Dendritic cell treated with granulocyte-macrophage colony-stimulating factor and Interleukin-4, amounts not matched to agents 40 ng/mL and 50 ng/mL, for 4 days (primary cell): ENCODE measurements at regions not wholly inside any gene's neighbourhood (a gene's known extent, or its start where the extent isn't known, plus 50 kb on each side); places are given as distances from the start of the nearest gene placed in this dataset.

Source experiments
- H3K27ac Mint-ChIP-seq: one replicate; pipeline ENCODE4 v1.8.0; 2022; ENCODE audit warnings: mild to moderate bottlenecking, mixed read lengths
- H3K27me3 Mint-ChIP-seq: one replicate; pipeline ENCODE4 v1.8.0; 2022; ENCODE audit warnings: mild to moderate bottlenecking, mixed read lengths
- H3K36me3 Mint-ChIP-seq: one replicate; pipeline ENCODE4 v1.8.0; 2022; ENCODE audit warnings: low read depth, mixed read lengths
- H3K4me1 Mint-ChIP-seq: one replicate; pipeline ENCODE4 v1.8.0; 2022; ENCODE audit warnings: low read depth, mixed read lengths
- H3K4me3 Mint-ChIP-seq: one replicate; pipeline ENCODE4 v1.8.0; 2022; ENCODE audit warnings: mild to moderate bottlenecking, moderate library complexity, mixed read lengths
- H3K9me3 Mint-ChIP-seq: one replicate; pipeline ENCODE4 v1.8.0; 2022; ENCODE audit warnings: mixed read lengths
- intact Hi-C: fragments of 100-400 bp; cut with micrococcal nuclease; formaldehyde crosslinking; loops from one replicate; pipeline ENCODE4 v1.15.0; 2022

DNA sequence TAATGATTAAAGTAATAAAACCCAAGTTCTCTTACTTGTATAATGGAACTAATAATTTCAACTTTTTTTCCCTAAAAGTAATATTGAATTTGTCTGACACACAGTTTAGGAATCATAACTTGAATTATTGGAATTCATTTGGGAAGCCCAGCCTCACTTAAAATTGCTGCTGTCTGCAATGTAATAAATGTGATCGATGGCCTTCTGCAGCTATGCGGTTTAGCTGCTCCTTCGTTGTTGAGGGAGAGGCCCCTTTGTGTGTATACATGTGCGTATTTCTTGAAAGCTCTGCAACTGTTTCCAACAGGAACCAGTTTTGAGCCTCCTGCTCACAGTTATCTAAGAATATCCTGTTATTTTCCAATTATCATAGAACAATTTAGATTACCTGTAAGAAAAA is 152.5 kb downstream of the AKR1D1 start:
- peaks cover 12% of the 10 kb centered on the region for H3K4me1 Mint-ChIP-seq
- no peak overlapping the region for H3K27ac Mint-ChIP-seq
- no peak overlapping the region for H3K4me3 Mint-ChIP-seq
- intact Hi-C loops: no loop called here
- no peaks in the 10 kb centered on the region for H3K27me3 Mint-ChIP-seq
- peaks cover 2% of the 10 kb centered on the region for H3K9me3 Mint-ChIP-seq
- H3K36me3 Mint-ChIP-seq: no peaks in the 10 kb centered on the region

DNA sequence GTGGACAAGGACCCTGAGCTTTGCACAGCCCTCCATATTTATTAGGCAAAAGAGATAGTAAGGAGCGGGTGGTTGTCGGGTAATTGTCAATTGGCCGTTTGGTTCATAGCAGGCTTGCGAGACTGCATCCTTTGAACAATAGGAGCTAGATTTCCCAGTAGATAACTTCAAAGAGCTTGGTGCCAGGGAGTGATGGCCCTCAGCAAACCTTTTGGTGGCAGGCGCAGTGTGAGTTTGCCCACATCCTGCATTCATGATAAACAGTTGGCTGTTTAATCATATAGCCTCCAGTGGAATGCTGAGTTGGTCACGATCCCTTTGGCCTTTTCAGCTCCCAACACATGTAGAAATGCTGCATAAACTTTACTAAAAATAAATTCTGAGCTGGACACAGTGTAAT is 156.9 kb downstream of the AKR1D1 start:
- Mint-ChIP-seq H3K27ac (no peak overlapping the region), H3K27me3 (no peaks in the 10 kb centered on the region), H3K9me3 (peaks cover 15% of the 10 kb centered on the region), H3K4me3 (no peak overlapping the region), H3K36me3 (no peaks in the 10 kb centered on the region), H3K4me1 (peaks cover 13% of the 10 kb centered on the region)
- intact Hi-C loops: no loop called here

DNA sequence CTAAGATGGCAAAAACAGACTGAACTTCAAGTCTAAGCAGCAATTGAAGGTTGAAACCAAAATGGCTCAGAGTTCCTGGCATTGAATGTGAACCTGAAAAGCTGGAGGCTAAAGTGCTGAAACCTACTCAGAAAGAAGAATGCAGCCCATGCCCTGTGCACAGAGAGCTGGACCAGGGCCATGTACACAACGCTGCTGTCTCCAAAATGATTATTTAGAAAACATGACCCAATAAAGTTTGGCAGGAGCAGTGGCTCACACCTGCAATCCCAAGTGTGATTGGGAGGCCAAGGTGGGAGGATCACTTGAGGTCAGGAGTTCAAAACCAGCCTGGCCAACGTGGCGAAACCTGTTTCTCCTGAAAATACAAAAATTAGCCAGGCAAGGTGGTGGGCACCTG is 158.9 kb downstream of the AKR1D1 start:
- peaks cover 25% of the 10 kb centered on the region for H3K9me3 Mint-ChIP-seq
- no peak overlapping the region for H3K4me3 Mint-ChIP-seq
- peaks cover 12% of the 10 kb centered on the region for H3K4me1 Mint-ChIP-seq
- intact Hi-C loops: no loop called here
- peaks cover 6% of the 10 kb centered on the region for H3K36me3 Mint-ChIP-seq
- no peak overlapping the region for H3K27ac Mint-ChIP-seq
- no peaks in the 10 kb centered on the region for H3K27me3 Mint-ChIP-seq

DNA sequence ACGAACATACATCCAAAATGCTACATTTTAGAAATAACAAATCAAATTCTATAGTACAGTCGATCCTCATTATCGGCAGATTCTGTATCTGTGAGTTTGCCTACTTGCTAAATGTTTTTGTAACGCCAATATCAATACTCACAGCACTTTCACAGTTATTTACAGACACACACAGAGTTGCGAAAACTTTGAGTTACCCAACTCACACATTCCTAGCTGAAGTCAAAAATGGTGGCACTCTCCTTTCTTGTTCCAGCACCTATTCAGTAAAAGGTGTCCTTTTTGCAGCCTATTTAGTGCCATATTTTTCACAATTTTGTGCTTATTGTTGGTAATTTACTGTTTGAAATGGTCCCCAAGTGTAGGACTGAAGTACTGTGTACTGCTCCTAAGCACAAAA is 161.7 kb downstream of the AKR1D1 start:
- no peak overlapping the region for H3K27ac Mint-ChIP-seq

DNA sequence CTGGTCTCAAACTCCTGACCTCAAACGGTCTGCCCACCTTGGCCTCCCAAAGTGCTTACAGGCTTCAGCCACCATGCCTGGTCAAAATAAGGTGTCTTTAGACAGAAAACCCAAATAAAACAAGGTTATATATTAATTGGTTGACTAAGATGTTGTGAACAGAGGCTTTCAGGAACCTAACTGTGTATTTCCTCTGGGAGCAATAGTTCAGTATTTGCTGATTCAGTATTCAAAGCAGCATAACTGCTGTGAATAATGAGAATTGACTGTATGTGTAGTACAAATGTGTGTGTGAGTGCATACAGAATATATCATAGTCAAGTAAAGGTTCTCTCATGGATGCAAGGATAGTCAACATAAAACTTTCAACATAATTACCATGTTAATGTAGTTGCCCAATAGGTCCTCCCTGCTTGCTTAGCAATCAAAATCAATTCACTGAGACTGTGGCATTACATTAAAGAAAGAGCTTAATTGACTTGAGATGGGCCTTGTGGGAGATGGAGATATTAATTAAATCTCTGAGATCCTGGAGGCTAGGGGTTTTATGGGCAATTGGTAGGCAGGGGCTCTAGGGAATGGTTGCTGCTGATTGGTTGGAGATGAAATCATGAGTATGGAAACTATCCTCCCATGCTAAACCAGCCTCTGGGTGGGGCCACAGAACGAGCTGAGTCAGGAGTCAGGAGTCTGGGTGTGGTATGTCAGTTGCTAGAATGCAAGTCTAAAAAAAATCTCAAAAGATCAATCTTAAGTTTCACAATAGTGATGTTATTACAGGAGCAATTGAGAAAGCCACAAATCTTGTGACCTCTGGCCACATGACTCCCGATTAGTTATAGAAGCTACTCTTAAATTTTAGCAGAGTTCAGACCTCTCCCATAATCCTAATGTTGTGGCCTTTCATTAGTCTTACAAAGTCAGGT is 162.7 kb downstream of the AKR1D1 start:
- Mint-ChIP-seq H3K27ac (no peak overlapping the region), H3K27me3 (no peaks in the 10 kb centered on the region), H3K9me3 (peaks cover 25% of the 10 kb centered on the region), H3K4me3 (no peak overlapping the region), H3K4me1 (peaks cover 18% of the 10 kb centered on the region), H3K36me3 (peaks cover 6% of the 10 kb centered on the region)
- intact Hi-C loops: no loop called here

More for the DNA sequence above, 161.7 kb downstream of the AKR1D1 start:
- H3K4me3 Mint-ChIP-seq: no peak overlapping the region
- H3K4me1 Mint-ChIP-seq: peaks cover 12% of the 10 kb centered on the region
- H3K36me3 Mint-ChIP-seq: peaks cover 6% of the 10 kb centered on the region
- no peaks in the 10 kb centered on the region for H3K27me3 Mint-ChIP-seq
- intact Hi-C loops: no loop called here
- H3K9me3 Mint-ChIP-seq: peaks cover 25% of the 10 kb centered on the region

DNA sequence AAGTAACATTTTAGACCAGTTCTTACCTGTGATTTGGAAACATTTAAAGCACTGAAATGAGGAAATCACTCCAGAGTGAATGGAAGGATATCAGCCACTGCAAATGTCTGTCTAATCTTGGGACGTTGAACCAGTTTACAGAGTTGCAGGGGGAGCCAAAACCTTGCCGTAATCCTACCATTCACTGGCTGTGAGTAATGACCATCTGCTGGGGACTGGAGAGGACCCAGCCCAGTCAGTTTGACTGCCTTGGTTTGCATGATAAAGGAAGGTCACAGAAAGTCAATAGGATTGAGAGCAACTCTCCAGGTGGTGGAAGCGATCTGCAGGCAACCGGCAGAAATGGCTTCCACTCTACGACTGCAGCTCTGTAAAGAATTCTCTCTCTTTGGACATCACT is 167.2 kb downstream of the AKR1D1 start:
- H3K4me1 Mint-ChIP-seq: peaks cover 38% of the 10 kb centered on the region
- H3K27ac Mint-ChIP-seq: no peak overlapping the region
- H3K36me3 Mint-ChIP-seq: peaks cover 13% of the 10 kb centered on the region
- peaks cover 21% of the 10 kb centered on the region for H3K9me3 Mint-ChIP-seq
- H3K27me3 Mint-ChIP-seq: no peaks in the 10 kb centered on the region
- no peak overlapping the region for H3K4me3 Mint-ChIP-seq
- intact Hi-C loops: no loop called here

DNA sequence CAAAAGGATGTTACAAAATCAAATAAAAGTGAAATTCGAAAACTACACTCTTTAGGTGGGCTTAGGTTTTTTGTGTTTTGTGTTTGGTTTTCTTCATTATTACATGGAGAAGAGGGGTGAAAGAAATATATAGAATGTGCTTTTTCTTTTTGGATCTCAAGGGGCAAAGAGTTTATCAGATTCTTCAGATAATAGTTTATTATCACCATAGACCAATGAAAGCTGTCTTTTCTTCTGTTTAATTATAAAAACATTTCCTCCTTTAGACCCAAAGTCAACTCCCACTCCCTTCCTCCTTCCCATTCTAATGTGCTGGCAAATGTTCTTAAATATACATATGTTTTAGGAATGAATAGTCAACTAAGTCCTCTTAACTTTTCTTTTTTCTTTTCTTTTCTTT is 167.6 kb downstream of the AKR1D1 start:
- intact Hi-C loops: no loop called here
- peaks cover 13% of the 10 kb centered on the region for H3K36me3 Mint-ChIP-seq

DNA sequence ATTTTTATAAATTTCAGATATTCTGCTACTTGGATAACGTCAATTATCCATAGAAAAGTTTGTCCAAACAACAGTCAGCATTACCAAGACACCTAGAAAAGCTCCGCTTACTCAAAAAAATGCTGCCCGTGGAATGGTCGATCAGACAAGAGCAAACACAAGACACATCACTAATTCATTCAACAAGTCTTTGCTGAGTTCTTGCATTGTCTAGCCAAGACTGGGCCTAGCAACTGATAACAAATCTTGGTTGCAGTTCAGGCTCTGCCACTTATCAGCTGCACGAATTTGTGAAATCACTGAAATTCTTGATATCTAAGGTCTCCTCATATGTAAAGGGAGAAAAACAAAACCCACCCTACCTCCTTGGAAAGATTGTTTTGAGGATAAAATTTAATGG is 168.3 kb downstream of the AKR1D1 start:
- no peaks in the 10 kb centered on the region for H3K27me3 Mint-ChIP-seq
- no peak overlapping the region for H3K27ac Mint-ChIP-seq
- H3K4me1 Mint-ChIP-seq: peaks cover 32% of the 10 kb centered on the region
- intact Hi-C loops: no loop called here
- peaks cover 7% of the 10 kb centered on the region for H3K36me3 Mint-ChIP-seq
- H3K4me3 Mint-ChIP-seq: no peak overlapping the region
- peaks cover 13% of the 10 kb centered on the region for H3K9me3 Mint-ChIP-seq

More for the DNA sequence above, 167.6 kb downstream of the AKR1D1 start:
- Mint-ChIP-seq H3K9me3 (peaks cover 20% of the 10 kb centered on the region), H3K27me3 (no peaks in the 10 kb centered on the region), H3K4me3 (no peak overlapping the region), H3K4me1 (peaks cover 38% of the 10 kb centered on the region), H3K27ac (no peak overlapping the region)

DNA sequence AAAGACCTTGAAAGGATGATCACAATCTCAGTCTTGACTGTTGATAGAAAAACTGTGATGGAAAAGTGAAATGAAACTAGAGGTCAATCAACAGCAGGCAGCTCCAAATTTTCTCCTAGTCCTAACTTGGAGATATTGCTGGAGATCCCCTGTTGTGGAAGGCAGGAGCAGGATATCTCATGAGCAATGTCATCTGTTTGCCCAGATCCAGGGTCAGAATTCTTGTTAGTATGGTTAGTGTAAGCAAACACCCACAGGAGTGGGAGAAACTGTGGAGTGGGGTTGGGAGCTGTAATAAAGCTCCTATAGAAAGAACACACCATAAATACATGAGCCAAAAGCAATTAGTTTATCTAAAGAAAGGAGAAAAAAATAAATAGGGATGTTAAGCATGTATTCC is 169.0 kb downstream of the AKR1D1 start:
- Mint-ChIP-seq H3K4me3 (no peak overlapping the region), H3K27me3 (no peaks in the 10 kb centered on the region), H3K27ac (no peak overlapping the region), H3K4me1 (peaks cover 32% of the 10 kb centered on the region), H3K36me3 (peaks cover 7% of the 10 kb centered on the region), H3K9me3 (peaks cover 13% of the 10 kb centered on the region)
- intact Hi-C loops: no loop called here

DNA sequence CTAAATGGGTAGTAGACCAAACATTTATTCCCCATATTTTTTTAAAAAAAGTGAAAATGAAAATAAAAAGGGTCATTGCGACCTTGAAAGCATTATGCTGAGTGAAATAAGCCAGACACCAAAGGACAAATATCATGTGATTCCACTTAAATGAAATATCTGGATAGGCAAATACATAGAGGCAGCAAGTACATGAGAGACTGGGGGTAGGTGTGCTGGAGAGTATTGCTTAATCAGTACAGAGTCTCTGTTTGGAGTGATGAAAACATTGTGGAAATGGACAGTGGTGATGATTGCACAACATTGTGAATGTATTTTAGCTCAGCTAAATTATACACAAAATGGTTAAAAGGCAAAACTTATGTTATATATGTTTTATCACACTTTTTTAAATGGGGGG is 169.4 kb downstream of the AKR1D1 start:
- peaks cover 13% of the 10 kb centered on the region for H3K9me3 Mint-ChIP-seq
- H3K4me1 Mint-ChIP-seq: peaks cover 32% of the 10 kb centered on the region
- H3K27me3 Mint-ChIP-seq: no peaks in the 10 kb centered on the region
- no peak overlapping the region for H3K27ac Mint-ChIP-seq
- peaks cover 7% of the 10 kb centered on the region for H3K36me3 Mint-ChIP-seq
- intact Hi-C loops: no loop called here
- no peak overlapping the region for H3K4me3 Mint-ChIP-seq

DNA sequence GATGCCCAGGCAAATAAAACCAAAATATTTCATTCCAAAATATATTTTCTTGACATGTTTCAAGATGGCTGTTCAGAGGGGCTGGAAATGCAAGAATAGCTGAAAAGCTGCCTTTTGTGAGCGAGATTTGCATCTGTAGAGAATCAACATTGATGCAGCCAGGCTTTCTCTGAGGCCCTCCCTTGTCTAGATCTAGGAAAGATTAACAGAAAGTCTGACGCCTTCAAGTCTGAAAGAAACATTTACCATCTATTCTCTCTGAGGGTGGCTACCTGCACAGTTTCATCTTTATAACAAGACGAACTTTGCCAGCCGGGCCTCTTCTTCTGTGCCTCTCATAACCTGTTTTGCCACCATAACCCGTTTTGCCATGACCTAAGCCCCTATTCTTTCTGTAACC is 170.2 kb downstream of the AKR1D1 start:
- Mint-ChIP-seq H3K27ac (no peak overlapping the region), H3K27me3 (no peaks in the 10 kb centered on the region), H3K4me1 (peaks cover 32% of the 10 kb centered on the region), H3K9me3 (peaks cover 13% of the 10 kb centered on the region), H3K4me3 (no peak overlapping the region), H3K36me3 (peaks cover 7% of the 10 kb centered on the region)
- intact Hi-C loops: no loop called here

DNA sequence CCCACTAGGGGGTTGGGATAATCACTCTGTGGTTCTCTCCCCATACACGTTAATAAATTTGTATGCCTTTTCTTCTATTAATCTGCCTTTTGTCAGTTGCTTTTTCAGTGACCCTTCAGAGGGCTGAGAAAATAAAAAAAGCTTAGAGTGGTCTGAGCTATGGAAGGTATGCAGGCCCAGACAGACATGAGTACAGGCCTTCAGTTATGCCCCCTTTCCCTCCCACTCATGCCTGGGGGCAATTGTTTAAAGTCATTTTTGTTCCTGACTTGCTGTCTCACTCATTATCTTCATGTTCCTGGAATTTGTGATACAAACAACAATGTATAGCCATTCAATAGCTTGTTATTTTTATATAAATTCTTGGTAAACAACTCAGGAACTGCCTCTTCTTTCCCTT is 170.8 kb downstream of the AKR1D1 start:
- intact Hi-C loops: no loop called here
- Mint-ChIP-seq H3K36me3 (peaks cover 7% of the 10 kb centered on the region), H3K27me3 (no peaks in the 10 kb centered on the region), H3K4me3 (no peak overlapping the region), H3K9me3 (peaks cover 13% of the 10 kb centered on the region), H3K27ac (no peak overlapping the region), H3K4me1 (peaks cover 32% of the 10 kb centered on the region)

DNA sequence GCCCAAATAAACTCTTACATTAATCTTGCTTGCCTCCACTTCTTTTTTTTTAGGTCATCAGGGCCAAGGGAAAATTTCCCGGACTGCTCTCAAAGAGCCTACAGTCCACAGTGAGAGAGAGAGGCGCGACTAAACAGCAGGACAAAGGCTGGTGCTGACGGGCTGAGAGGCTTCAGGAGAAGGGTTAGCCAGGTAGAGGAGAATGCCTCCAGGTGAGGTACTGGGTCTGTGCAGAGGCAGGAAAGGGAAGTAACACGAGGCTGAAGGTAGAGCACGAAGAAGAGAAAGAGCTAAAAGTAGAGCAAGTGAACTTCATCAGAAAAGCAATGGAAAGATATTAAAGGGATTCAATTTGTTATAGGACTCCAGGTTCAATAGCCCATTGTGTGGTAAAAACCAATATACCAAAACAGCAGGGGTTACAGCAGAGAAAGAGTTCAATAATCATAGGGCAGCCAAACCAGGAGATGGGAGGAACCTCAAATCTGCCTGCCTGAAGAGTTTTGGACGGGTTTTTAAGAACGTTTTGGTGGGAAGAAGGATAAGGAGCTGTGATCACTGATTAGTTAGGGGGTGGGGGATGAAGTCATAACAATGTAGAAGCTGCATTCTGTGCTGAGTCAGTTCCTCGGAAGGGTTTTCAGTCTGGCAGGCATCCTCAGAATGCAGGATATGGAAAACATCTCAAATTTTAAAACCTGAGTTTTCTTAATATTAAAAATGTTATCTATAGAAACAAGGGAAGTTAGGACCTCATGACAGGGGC is 171.5 kb downstream of the AKR1D1 start:
- no peak overlapping the region for H3K4me3 Mint-ChIP-seq
- no peak overlapping the region for H3K27ac Mint-ChIP-seq
- intact Hi-C loops: no loop called here
- peaks cover 13% of the 10 kb centered on the region for H3K9me3 Mint-ChIP-seq
- peaks cover 7% of the 10 kb centered on the region for H3K36me3 Mint-ChIP-seq
- peaks cover 32% of the 10 kb centered on the region for H3K4me1 Mint-ChIP-seq
- no peaks in the 10 kb centered on the region for H3K27me3 Mint-ChIP-seq

DNA sequence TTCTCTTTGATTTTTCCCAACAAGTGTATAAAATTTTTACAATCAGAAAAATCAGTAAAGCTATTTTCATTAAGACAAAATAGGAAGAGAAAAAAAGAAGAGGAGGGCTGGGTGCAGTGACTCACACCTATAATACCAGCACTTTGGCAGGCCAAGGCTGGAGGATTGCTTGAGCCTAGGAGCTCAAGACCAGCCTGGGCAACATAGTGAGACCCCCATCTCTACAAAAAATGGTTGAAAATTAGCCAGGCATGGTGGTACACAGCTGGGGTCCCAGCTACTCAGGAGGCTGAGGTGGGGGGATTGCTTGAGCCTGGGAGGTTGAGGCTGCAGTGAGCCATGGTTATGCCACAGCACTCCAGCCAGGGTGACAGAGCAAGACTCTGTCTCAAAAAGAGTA is 172.3 kb downstream of the AKR1D1 start:
- no peaks in the 10 kb centered on the region for H3K27me3 Mint-ChIP-seq
- H3K4me1 Mint-ChIP-seq: peaks cover 35% of the 10 kb centered on the region
- H3K4me3 Mint-ChIP-seq: no peak overlapping the region
- H3K9me3 Mint-ChIP-seq: peaks cover 21% of the 10 kb centered on the region
- no peak overlapping the region for H3K27ac Mint-ChIP-seq
- intact Hi-C loops: no loop called here
- peaks cover 7% of the 10 kb centered on the region for H3K36me3 Mint-ChIP-seq
